T-helper 1 cell treated with Interleukin-12 subunit alpha and Interleukin-12 subunit beta and Interleukin-4 antibody, amounts not matched to agents 30 μg/mL and 1 μg/mL, for 36 hours (primary cell): ENCODE measurements at regions not wholly inside any gene's neighbourhood (a gene's known extent, or its start where the extent isn't known, plus 50 kb on each side); places are given as distances from the start of the nearest gene placed in this dataset.
"Not testable (repeated sequence)": the region's sequence is repeated elsewhere in the genome, so short reads cannot be mapped to it uniquely, and the experiment has no call there.

ENCODE experiments used
- H3K27ac Mint-ChIP-seq: one replicate; pipeline ENCODE4 v1.8.0; 2021; ENCODE audit warnings: mild to moderate bottlenecking, mixed read lengths
- H3K27me3 Mint-ChIP-seq: one replicate; pipeline ENCODE4 v1.8.0; 2021; ENCODE audit warnings: low read depth, mixed read lengths
- H3K36me3 Mint-ChIP-seq: one replicate; pipeline ENCODE4 v1.8.0; 2021; ENCODE audit warnings: low read depth, mixed read lengths
- H3K4me1 Mint-ChIP-seq: one replicate; pipeline ENCODE4 v1.8.0; 2021; ENCODE audit warnings: low read depth, mixed read lengths
- H3K4me3 Mint-ChIP-seq: one replicate; pipeline ENCODE4 v1.8.0; 2021; ENCODE audit warnings: mild to moderate bottlenecking, moderate library complexity, mixed read lengths
- H3K9me3 Mint-ChIP-seq: one replicate; pipeline ENCODE4 v1.8.0; 2021; ENCODE audit warnings: mixed read lengths

- not testable (repeated sequence) for H3K4me1 Mint-ChIP-seq, H3K36me3 Mint-ChIP-seq, H3K27ac Mint-ChIP-seq, H3K4me3 Mint-ChIP-seq, H3K9me3 Mint-ChIP-seq
- H3K27me3 Mint-ChIP-seq: peaks cover 15% of the 10 kb centered on the region
Observed at GRCh38 chr1:100821919-100822318, 72.7 kb downstream of the EXTL2 start.
